Right atrium auricular region (tissue), 2 donors: ENCODE measurements at regions not wholly inside any gene's neighbourhood (a gene's known extent, or its start where the extent isn't known, plus 50 kb on each side); places are given as distances from the start of the nearest gene placed in this dataset.

Experiments
- DNase-seq: peaks from one replicate; pipeline ENCODE4 v3.0.0-alpha.2; 2019; ENCODE audit warnings: low spot score
- H3K27ac ChIP-seq, 2 donors: fragments of 200-600 bp; sonication (generic); 1 replicate in 1 of 2; 2 replicates in 1 of 2; pipeline ENCODE4 v1.5.1; 2016 to 2019
- H3K27me3 ChIP-seq, 2 donors: fragments of 200-600 bp; sonication (generic); one replicate each; pipeline versions ENCODE4 v1.5.1 to v1.6.0; 2017 to 2019
- H3K36me3 ChIP-seq: fragments of 200-600 bp; sonication (generic); one replicate; pipeline ENCODE4 v1.5.1; 2016
- H3K4me1 ChIP-seq, 2 donors: fragments of 200-600 bp; sonication (generic); one replicate each; pipeline versions ENCODE4 v1.5.1 to v1.6.0; 2017 to 2019
- H3K4me3 ChIP-seq, 2 donors: fragments of 200-600 bp; sonication (generic); 1 replicate in 1 of 2; 2 replicates in 1 of 2; pipeline ENCODE4 v1.5.1; 2017 to 2019; ENCODE audit warnings: mild to moderate bottlenecking in 1 of 2, moderate library complexity in 1 of 2
- H3K9me3 ChIP-seq, 2 donors: fragments of 200-600 bp; sonication (generic); one replicate each; pipeline ENCODE4 v1.5.1; 2019
- CTCF ChIP-seq, 2 donors: fragments of 200-600 bp; sonication (generic); IDR thresholded peaks; one replicate each; pipeline ENCODE4 v1.5.1; 2019; ENCODE audit warnings: antibody characterized with exemption in 2 of 2

- H3K27me3 ChIP-seq, result no peaks in the 10 kb centered on the region
- H3K27ac ChIP-seq, result peak overlapping the region in 1 of 2 donors; percentile 63
- H3K4me3 ChIP-seq, result no peak overlapping the region
- peaks cover 0 to 7% of the 10 kb centered on the region in 2 donors for H3K9me3 ChIP-seq
- DNase-seq, result no peak
- no peaks in the 10 kb centered on the region for H3K36me3 ChIP-seq
- no peak for TF ChIP-seq CTCF (IDR thresholded peaks at IDR 0.05)
- peaks cover 0 to 4% of the 10 kb centered on the region in 2 donors for H3K4me1 ChIP-seq
These were observed 878.1 kb downstream of the C12orf50 start for GRCh38 chr12:87150969-87151662.

- no peak for TF ChIP-seq CTCF (IDR thresholded peaks at IDR 0.05)
- H3K4me3 ChIP-seq, result no peak overlapping the region
- H3K4me1 ChIP-seq, result no peaks in the 10 kb centered on the region
- no peaks in the 10 kb centered on the region for H3K27me3 ChIP-seq
- H3K27ac ChIP-seq, result no peak overlapping the region
- DNase-seq, result no peak
- no peaks in the 10 kb centered on the region for H3K36me3 ChIP-seq
- no peaks in the 10 kb centered on the region for H3K9me3 ChIP-seq
These were observed 886.2 kb upstream of the MGAT4C start for GRCh38 chr12:87142342-87142741.

- Histone ChIP-seq H3K9me3 (no peaks in the 10 kb centered on the region), H3K27me3 (no peaks in the 10 kb centered on the region), H3K27ac (no peak overlapping the region), H3K4me3 (no peak overlapping the region), H3K36me3 (no peaks in the 10 kb centered on the region), H3K4me1 (no peaks in the 10 kb centered on the region)
- no peak for DNase-seq
- TF ChIP-seq CTCF (IDR thresholded peaks at IDR 0.05), result no peak
These were observed 884.9 kb upstream of the MGAT4C start for GRCh38 chr12:87141091-87141490.

- no peak overlapping the region for H3K4me3 ChIP-seq
- TF ChIP-seq CTCF (IDR thresholded peaks at IDR 0.05), result no peak
- H3K27me3 ChIP-seq, result no peaks in the 10 kb centered on the region
- H3K36me3 ChIP-seq, result no peaks in the 10 kb centered on the region
- no peaks in the 10 kb centered on the region for H3K4me1 ChIP-seq
- DNase-seq, result no peak
- H3K9me3 ChIP-seq, result no peaks in the 10 kb centered on the region
- no peak overlapping the region for H3K27ac ChIP-seq
These were observed 884.1 kb upstream of the MGAT4C start for GRCh38 chr12:87140262-87140661.

GRCh38 chr12:87137220-87137619 is 881.0 kb upstream of the MGAT4C start:
- Histone ChIP-seq H3K36me3 (no peaks in the 10 kb centered on the region), H3K4me1 (no peaks in the 10 kb centered on the region), H3K9me3 (no peaks in the 10 kb centered on the region), H3K27me3 (no peaks in the 10 kb centered on the region), H3K4me3 (no peak overlapping the region), H3K27ac (no peak overlapping the region)
- no peak for TF ChIP-seq CTCF (IDR thresholded peaks at IDR 0.05)
- no peak for DNase-seq
